GM21576 (cell line): ENCODE measurements at regions not wholly inside any gene's neighbourhood (a gene's known extent, or its start where the extent isn't known, plus 50 kb on each side); places are given as distances from the start of the nearest gene placed in this dataset.

Experiments
- ATAC-seq: cut with Tn5 transposase; IDR thresholded peaks from one replicate; pipeline ENCODE4 v1.9.1; 2021; ENCODE audit warnings: mild to moderate bottlenecking, moderate library complexity; ENCODE audit not compliant: unreplicated experiment

DNA sequence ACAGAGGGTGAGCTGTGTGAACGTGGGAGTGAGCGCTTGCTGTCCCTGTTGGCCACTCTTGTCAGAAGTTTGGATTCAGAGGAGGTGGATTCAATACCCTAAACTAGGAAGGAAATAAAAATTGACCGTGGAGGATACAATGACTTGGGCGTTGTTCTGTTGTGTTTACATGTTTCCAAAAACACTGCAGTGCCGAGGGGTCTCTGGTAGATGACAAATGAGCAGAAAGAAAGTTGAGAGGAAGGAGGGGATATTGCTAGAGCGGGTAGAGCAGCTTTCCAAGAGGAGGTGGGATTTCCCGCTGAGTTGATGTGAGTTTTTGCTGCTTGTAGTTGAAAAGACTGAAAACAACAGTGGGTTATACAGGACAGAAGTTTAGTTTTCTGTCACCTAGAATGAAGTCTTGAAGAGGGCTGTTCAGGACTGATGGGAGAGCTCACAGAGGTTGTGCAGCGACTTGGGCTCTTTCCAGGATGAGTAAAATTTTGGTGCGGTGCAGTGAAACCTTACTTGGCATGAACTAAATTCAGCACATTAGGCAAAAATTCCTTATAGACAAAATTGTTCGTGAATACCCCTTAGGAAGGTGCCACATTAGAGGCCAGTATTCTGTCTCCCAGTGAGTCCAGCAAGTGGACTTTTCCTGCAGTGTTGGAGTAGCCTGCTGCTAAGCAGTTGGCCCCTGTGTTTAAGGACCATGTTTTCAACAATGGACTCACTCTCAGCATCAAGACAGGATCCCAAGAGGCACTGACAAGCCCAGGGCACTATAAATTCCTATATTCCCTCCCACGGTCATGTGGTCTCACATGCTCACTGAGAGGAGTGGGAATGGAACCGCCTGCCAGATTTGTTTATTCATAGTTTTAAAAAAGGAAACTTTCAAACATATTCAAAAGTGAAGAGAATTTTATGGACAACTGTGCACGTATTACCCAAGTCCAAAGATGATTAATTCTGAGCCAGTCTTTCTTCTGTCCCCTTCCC is 435.0 kb upstream of the C2CD4B start:
- ATAC-seq, result no peak

DNA sequence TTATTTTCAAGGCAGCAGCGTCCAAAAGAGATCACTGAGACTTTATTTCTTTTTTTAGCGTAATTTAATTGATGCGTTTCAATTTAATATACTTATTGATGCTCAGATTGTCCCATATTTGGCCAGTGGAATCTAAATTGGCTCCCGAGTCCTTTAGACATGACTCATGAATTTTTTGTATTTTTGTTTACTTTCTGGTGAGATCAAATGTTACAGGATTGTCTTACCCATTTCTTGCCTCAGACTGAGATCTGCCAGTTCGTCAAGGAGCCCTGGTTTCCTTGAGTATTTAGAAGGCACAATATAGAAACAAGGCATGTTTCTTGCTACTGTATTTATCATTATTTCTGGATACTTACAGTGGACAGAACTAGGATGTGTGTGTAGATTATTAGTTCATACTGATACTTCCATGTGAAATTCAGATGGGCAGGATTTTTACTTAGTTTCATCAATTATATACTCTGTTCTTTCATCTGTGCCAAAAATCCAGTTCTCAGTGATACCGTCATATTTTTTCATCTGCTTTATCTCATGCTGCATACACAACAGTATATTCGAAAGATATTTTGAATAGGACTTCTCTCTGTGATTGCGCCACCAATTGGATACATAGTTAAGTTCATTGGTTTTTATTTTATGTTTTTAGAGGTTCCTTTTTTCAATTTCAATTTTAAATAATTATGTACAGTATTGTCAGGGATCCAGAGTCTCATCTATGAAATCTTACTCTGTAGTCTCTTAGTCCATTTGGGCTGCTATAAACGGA is 436.9 kb upstream of the C2CD4B start:
- ATAC-seq, result no peak

DNA sequence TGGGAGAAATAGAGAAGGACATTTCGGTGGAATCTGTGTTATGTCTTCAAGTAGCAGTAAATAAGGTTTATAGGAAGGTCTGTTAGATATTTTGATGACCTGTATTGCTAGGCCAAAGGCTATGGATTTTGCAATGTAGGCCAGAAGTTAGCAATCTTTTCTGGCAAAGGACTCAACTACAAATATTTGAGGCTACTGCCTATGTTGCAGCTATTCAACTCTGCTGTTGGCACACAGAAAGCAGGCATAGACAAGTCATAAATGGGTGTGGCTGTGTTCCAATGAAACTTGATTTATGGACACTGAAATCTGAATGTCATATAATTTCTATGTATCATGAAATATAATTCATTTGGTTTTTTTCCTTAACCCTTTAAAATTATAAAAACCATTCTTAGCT is 438.7 kb upstream of the C2CD4B start:
- no peak for ATAC-seq

DNA sequence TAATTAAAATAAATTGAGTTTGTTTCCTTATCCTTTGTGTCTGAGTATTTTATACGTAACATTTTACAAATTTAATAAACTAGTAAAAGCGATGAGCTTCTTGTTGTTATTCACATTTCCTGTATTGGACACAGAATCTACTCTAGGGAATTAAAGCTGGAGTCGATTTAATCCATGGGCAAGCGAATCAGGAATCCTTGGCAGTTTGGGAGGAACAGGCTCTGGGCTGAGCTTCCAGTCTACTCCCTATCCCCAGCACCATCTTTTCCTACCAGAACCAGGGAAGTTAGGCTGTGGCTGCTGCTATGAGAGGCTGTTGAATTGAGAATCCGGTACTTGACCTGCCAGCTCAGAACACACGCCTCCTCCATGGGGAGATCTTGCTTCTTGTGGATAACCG is 437.3 kb upstream of the TPM1 start:
- no peak for ATAC-seq

DNA sequence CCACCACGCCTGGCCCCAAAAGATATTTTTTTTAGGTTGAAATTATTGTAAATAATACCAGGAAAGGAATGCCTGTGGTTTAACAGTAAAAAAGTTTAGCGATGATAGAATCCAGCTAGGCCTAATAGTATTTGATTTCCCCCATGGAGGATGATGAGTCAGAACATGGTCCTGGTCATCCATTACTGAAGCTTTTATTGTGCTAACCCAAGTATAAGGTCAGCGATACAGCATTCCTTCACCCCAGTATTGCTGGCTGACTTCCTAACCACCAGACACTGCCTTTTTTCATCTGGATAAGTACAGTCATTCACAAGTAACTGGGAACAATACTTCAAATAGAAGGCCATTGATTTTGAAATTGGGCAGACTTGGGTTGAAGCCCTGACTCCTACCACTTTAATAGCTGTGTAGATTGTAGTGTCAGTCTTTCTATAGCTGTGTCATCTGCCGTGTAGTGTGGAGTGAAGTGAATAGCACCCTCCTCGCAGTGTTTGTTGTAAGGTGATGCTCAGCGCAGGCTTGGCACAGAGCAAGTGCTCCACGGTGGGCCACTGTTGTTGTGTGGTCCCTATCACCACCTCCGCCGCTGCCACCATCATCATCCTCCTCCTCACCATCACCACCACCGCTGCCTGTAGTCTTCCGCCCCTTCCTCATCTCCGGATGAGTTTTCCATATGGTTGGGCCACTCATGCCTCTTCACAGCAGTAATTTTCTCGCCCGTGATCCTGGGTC is 436.0 kb upstream of the TPM1 start:
- no peak for ATAC-seq

DNA sequence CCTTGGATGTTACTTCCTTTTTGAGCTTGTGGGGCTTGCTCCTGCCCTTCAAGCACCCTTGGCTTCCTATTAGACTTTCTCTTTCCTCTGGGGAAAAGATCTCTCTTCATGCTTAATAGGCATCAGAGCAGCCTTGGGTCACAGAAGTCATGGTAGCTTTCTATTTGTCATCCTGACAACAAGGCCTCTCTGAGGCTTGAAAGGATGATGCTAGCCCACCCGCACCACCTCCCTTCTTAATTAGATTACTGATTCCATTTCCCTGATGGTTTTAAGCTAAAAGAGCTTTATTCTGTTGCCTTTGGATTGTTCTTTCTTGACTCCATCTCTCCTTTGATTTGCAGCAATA is 435.5 kb upstream of the TPM1 start:
- ATAC-seq, result no peak

DNA sequence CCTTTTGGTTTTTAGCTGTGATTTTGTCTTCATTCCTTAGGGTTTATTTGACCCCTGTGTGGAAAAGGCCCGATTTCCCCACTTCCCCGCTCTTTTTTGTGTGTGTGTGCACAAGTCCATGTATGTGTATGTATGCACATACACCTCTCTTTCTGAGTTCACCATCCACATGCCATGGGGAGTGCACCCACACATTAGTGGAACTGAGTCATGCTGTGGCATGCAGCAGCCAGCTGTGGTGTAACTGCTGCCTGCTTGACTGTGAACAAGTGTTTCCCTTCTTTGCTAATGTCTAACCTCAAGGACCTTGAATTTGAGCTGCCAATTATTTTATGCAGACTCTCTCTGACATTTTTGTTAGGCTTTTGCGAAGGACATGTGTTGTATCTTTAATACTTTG is 434.9 kb upstream of the TPM1 start:
- ATAC-seq, result no peak

DNA sequence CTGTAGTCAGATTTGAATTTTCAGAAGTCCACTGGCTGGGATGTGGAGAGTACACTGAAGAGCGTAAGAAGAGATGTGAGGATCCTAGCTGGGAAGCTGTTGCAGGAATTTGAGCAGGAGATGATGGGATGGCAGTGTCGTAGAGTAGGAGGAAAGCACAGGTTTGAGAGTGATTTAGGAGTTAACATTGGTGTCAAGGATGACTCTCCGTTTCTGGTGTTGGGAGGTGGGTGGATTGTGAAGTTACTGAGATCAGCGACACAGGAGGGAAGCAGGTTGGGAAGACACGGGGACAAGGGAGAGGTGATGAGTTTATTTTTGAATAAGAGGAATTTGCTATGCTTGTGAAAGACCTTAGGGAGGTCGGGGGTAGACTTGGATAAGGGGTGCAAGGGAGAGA is 434.2 kb upstream of the TPM1 start:
- ATAC-seq, result no peak

DNA sequence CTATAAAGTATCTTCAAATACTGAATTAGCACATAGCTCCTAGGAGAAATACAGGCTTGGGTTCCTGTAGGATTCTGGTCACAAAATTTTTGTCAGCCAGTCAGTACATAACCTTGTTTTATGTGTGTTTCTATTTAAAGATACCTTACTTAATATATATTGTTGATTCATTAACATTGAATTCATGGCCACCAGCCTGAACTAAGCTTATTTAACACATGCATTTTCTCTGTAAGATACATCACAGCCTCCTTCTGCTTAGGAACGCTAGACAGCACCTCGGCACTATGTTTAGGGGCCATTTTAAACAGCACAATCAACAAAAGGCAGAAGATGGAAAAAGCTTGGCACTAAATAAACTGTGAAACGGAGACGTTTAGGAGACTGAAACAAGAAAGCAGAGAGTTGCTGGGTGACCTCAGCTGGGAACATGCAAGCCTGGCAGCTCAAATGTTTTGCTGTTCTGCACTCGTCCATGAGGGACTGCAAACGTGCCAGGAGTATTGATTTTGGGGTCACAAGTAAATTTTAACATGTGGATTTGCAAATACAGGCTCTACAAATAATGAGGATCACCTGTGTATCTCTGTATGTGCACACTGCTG is 432.2 kb upstream of the TPM1 start:
- no peak for ATAC-seq

DNA sequence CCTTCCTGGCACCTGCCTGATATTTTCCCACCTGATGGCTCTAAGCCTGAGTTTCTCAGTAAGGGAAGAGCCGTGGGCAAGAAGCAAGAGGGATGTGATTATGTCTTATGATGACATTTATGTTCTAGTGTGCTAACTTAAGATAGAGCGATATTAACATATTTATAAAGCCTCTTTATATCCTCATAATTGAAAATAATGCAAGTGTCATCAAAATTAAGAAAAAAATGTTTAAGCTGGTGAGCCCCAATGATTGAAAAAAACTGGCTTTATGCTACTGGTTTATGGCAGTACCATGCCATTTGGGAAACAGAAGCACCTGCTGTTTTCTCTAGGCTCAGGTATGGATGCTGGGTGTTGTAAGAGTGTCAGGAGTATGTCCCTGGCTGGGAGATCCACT is 431.5 kb upstream of the TPM1 start:
- ATAC-seq, result no peak

DNA sequence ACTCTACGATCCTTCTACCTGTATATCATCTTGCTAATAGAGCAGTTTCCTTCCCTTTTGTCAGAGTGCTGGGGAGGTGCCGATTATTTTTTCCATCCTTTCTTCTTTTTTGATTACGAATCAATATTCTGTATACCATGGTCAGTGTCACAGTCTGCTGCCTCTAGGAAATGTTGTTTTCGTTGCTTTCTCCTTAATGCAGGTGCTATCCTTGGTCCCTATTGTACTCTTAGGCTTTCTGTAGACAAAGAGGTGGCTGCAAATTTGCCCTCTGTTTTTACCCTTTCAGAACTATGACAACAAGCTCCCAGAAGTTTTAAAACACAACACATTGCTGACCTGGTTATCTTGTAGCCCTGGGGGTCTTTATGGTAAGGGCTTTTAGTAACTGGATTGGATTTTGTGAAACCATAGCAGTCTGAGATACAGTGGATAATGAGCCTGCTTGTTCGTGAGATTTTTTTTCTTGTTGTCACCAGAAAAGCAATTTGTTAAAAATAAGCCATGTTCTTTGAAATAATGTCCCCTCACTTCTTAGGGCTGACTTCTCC is 430.3 kb upstream of the TPM1 start:
- ATAC-seq, result no peak

DNA sequence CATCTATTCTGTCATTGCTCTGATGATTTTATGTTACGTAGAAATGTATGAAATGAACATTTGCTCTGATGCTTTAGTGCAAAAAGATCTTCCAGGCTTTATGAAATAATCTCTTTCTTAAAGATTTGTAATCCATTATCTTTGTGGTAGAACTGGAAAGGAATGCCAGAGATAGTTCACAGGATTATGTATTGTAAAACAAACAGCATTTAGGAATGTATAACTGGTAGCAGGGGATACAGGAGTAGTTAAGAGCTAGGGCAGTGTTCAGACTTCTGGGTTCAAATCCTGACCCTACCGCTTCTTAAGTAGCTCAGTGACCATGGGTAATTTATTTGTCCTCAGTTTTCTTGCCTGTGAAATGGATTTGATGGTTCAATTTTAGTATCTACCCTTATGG is 429.8 kb upstream of the TPM1 start:
- no peak for ATAC-seq

DNA sequence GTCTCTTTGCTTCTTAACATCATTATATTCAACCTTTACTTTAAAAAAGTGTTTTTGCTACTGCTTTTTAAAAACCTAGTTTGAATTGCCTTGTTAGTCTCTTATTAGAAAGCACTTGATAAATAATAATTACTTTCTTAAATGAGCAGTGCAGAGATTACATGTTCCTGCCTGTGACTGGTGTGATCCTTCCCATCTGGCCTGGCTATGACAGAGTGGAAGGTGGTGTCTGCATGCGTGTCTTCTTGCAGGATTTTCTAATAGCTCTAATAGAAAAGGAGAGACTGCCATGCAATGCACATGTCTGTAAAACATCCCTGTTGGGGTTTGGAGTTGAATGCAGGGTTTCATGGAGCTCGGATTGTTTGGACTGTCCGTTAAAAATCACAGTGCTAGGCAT is 425.8 kb upstream of the TPM1 start:
- ATAC-seq, result no peak

DNA sequence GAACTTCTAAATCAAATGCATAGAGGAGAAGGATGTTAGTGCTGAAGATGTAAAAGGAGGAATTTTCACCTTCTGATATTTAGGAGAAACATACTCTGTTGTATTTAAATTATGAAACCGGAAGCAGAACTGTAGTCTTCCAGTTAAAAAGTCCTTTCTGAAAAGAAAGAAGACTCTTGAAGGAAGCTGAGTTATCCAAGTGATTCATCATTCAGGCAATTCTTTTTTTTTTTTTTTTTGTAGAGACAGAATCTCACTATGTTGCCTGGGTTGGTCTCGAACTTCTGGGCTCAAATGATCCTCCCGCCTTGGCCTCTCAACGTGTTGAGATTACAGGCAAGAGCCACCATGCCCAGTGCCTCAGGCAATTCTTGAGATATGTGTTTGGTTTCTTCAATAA is 424.8 kb upstream of the TPM1 start:
- ATAC-seq, result no peak

DNA sequence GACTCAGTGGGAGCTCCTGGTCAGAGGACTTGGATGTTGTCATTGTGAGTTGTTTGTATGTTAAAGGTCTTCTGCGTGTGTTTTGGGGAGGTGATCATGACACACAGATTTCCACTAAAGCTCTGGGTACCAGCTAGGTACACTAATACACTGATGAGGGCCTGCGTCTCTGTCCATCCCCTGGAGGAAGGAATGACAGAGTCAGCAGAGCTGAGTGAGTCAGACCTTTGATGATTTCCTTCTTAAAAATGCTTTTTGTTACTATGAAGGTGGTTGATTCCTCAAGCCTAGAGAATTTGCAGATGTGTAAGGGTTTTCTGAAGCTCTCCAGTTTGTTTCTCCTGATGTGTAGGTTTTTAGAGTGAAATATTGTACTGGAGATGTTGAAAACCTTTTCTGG is 424.1 kb upstream of the TPM1 start:
- no peak for ATAC-seq

DNA sequence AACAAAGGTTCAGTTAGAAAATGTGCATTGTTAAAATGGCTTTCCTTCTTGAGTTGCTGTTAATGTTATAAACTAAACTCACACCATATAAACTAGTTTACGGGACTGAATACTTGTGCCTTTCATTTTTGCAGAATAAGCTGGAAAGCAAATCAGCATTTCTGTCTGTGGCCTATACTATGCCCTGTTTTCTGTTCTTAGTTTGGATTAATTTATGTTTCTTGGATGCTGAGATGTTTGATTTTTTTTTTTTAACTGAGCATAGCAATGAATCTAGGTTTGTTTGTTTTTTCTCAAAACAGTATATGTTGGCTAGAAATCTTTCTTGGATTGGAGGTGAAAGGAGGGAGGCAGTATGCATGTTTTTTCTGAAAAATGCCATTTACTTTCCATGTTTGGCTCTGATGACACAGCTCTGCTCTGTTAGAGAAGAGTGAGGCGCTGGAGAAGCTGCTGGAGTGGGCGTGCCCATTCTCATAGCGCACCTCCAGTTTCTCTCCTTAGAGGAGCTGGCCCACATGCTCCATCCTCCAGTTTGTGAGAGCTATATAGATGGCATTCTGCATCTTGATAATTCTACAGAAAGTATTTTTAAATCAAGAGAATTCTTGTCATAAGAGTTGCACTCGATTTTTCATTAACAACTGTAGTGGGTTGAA is 423.6 kb upstream of the TPM1 start:
- no peak for ATAC-seq

DNA sequence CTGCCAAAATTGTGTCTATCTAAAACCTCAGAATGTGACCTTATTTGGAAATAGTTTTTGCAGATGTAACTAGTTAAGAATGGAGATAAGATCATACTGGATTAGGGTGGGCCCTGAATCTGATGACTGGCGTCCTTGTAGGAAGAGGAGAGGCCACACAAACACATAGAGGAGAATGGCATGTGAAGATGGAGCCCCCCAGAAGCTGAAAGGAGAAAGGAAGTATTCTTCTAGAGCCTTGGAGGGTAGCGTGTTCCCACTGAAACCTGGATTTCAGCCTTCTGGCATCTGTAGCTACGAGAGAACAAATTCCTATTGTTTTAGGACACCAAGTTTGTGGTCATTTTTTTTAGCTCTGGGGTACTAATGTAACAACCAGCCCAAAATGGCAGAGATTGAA is 423.0 kb upstream of the TPM1 start:
- no peak for ATAC-seq

DNA sequence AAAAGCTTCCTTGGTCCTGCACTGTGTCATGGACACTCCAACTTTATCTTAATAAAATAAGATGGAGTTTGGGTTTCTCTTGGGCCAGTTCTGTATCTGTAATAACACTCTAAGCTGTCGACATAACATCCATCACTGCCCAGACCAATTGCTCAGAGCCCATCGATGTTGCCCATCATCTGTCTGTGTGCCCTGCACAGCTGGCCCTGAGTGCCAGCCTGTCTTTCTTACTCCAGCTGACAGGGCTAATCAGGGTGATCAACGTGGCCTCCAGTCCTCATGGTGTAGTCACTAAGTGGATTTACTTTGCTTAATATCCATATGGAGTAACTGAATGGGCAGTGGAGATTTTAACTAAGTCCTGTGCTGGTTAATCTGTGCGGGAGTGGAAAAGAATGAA is 419.8 kb upstream of the TPM1 start:
- no peak for ATAC-seq

DNA sequence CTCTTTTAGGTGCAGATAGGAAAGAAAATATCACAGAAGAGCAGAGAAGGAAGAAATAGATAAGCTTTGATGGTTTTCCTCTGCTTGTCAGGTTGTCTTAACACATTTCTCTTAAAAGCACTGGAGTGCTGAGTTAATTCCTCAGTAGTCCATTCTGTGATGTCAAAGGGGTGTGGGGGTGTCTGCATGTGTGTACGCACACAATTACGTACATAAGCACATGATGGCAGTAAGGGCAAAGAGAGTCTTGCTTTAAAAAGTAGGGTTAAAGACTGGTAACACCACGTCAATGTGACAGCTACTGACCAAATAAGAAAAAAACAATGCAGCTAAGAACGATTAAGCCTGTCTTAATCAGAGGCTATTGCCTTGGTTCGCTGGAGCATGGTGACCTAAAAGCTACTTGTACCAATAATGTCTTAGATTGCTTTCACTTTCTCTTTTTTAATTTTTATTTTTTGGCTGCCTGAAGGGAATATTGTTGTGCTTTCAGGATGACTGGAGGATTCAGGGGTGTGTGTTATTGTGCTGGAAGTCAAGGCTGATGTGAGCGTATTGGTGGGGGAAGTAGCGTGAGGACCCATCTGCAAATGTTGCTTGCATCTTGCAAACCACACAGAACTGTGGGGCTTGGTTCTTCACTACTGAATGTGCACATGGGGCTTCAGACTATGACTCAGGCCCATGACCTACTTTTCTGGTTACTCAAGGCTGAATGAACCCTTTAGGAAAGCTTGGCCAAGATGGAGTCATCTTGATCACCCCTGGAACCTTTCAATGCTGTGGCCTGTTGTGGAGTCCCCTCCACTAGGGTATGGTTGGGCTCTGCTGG is 417.8 kb upstream of the TPM1 start:
- ATAC-seq, result no peak
